ENCODE measurements at regions not wholly inside any gene's neighbourhood (a gene's known extent, or its start where the extent isn't known, plus 50 kb on each side); places are given as distances from the start of the nearest gene placed in this dataset.

- H3K27me3 ChIP-seq (ENCODE audit: insufficient read depth) = no peaks in the 10 kb centered on the region
Measured at GRCh38 chr2:75964646-75965045, 253.9 kb upstream of the GCFC2 start.

More at GRCh38 chr2:75964646-75965045, 253.9 kb upstream of the GCFC2 start:
- Histone ChIP-seq H2AFZ (ENCODE audit: low read depth) (no peak overlapping the region), H3K27ac (ENCODE audit: low read depth in 2 of 2, low read length in 1 of 2) (no peak overlapping the region), H3K4me2 (no peak overlapping the region), H3K9ac (no peak overlapping the region), H3K9me3 (no peaks in the 10 kb centered on the region), H4K20me1 (ENCODE audit: insufficient read depth) (no peaks in the 10 kb centered on the region), H3K4me1 (ENCODE audit: control insufficient read depth in 1 of 2, insufficient read depth in 2 of 2, low read depth in 1 of 2, low read length in 1 of 2) (no peaks in the 10 kb centered on the region), H3K36me3 (replicated peaks in 1 of 2; ENCODE audit: control insufficient read depth in 1 of 2, insufficient read depth in 2 of 2, low read length in 1 of 2) (no peaks in the 10 kb centered on the region), H3K79me2 (ENCODE audit: insufficient read depth) (no peaks in the 10 kb centered on the region), H3K4me3 (ENCODE audit: low read depth in 2 of 2, low read length in 1 of 2) (no peak overlapping the region), H3F3A (replicated peaks; ENCODE audit: insufficient read depth) (no peaks in the 10 kb centered on the region), H3K9me2 (no peaks in the 10 kb centered on the region)
- no peak for DNase-seq
- 12% methylated on average over 2 of the region's 2 CpGs for WGBS (ENCODE audit: low lambda C conversion rate)
- POLR2A ChIA-PET = no interaction called here
- no peak for TF ChIP-seq TEAD4 (IDR thresholded peaks at IDR 0.05; ENCODE audit: borderline replicate concordance, insufficient read depth)
- no peak for TF ChIP-seq USF2 (IDR thresholded peaks at IDR 0.05; ENCODE audit: borderline replicate concordance, low read depth, low read length)
- TF ChIP-seq FOXM1 (IDR thresholded peaks at IDR 0.05; ENCODE audit: low read depth) = no peak
- TF ChIP-seq FOXJ3 (CRISPR knock-in tag; IDR thresholded peaks at IDR 0.05) = no peak
- no peak for TF ChIP-seq CHD2 (IDR thresholded peaks at IDR 0.05; ENCODE audit: low read length, partially characterized antibody)
- no peak for TF ChIP-seq SIN3A (IDR thresholded peaks at IDR 0.05; ENCODE audit: borderline replicate concordance, low read depth, low read length)
- no peak for TF ChIP-seq GATA2 (CRISPR knock-in tag; IDR thresholded peaks at IDR 0.05)
- no peak for TF ChIP-seq CTCF (IDR thresholded peaks at IDR 0.05)
- no peak for TF ChIP-seq TAF1 (IDR thresholded peaks at IDR 0.05; ENCODE audit: borderline replicate concordance, low read depth, low read length)
- TF ChIP-seq REST (IDR thresholded peaks at IDR 0.05; ENCODE audit: low read depth, low read length) = no peak
- TF ChIP-seq RXRA (IDR thresholded peaks at IDR 0.05; ENCODE audit: borderline replicate concordance, low read depth) = no peak
- no peak for TF ChIP-seq SMC3 (IDR thresholded peaks at IDR 0.05; ENCODE audit: low read depth, low read length)
- TF ChIP-seq EZH2phosphoT487 (IDR thresholded peaks at IDR 0.05; ENCODE audit: borderline replicate concordance, low read depth) = no peak
- no peak for TF ChIP-seq USF1 (IDR thresholded peaks at IDR 0.05; ENCODE audit: borderline replicate concordance, low read depth)
- TF ChIP-seq NFIC (IDR thresholded peaks at IDR 0.05; ENCODE audit: borderline replicate concordance) = no peak
- CTCF ChIA-PET = interaction anchor here (1.4 kb wide), 1 partner anchor 29 kb away, joined by 4 read pairs; no protein-coding TSS in a partner anchor
